GM12878 (cell line): ENCODE measurements at regions not wholly inside any gene's neighbourhood (a gene's known extent, or its start where the extent isn't known, plus 50 kb on each side); places are given as distances from the start of the nearest gene placed in this dataset.

Experiments used
- CREM ChIP-seq: IDR thresholded peaks from 2 replicates; pipeline ENCODE4 v1.6.1; 2014; ENCODE audit warnings: antibody characterized with exemption, low read depth
- MEF2A ChIP-seq: IDR thresholded peaks from 2 replicates; pipeline ENCODE4 v1.6.1; 2011; ENCODE audit warnings: low read depth, mild to moderate bottlenecking, low read length, moderate library complexity; ENCODE audit not compliant: insufficient read depth
- POLR2A ChIP-seq: IDR thresholded peaks from 2 replicates; pipeline ENCODE4 v1.6.1; 2011; ENCODE audit warnings: low read depth, mild to moderate bottlenecking, low read length
- SMAD1 ChIP-seq: fragments of 450-650 bp; IDR thresholded peaks from 2 replicates; pipeline ENCODE4 v1.6.1; 2018; ENCODE audit warnings: mild to moderate bottlenecking, low read depth; ENCODE audit not compliant: partially characterized antibody
- TF ChIP-seq, protein P1 (sequence below), 3 experiments: IDR thresholded peaks in 2 of 3; conservative IDR thresholded peaks in 1 of 3; 2 replicates each; pipeline ENCODE4 v1.5.1; 2011; ENCODE audit warnings: low read depth in 3 of 3, low read length in 3 of 3, mild to moderate bottlenecking in 3 of 3, control low read depth in 2 of 3, moderate library complexity in 2 of 3, inconsistent platforms in 1 of 3, mixed read lengths in 1 of 3; ENCODE audit not compliant: control insufficient read depth in 2 of 3, insufficient read depth in 1 of 3; ENCODE audit errors: extremely low read depth in 1 of 3

DNA sequence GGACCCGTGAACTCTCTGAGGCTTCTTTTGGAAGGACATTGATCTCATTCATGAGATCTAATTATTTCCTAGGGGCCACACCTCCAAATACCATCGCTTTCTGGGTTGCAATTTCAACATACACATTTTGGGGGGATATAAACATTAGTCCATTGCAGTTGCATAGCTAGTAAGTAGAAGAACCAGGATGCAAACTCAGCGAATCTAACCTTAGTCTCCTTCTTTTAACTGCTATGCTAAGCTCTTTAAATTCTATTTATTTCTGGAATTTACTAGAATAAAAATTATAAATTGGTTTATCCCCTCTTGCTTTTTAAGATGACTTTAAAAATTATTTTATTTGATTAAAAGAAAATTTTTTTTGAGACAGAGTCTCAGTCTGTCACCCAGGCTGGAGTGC lies 232.5 kb upstream of the EEF2KMT start:
- TF ChIP-seq, protein P1, sequence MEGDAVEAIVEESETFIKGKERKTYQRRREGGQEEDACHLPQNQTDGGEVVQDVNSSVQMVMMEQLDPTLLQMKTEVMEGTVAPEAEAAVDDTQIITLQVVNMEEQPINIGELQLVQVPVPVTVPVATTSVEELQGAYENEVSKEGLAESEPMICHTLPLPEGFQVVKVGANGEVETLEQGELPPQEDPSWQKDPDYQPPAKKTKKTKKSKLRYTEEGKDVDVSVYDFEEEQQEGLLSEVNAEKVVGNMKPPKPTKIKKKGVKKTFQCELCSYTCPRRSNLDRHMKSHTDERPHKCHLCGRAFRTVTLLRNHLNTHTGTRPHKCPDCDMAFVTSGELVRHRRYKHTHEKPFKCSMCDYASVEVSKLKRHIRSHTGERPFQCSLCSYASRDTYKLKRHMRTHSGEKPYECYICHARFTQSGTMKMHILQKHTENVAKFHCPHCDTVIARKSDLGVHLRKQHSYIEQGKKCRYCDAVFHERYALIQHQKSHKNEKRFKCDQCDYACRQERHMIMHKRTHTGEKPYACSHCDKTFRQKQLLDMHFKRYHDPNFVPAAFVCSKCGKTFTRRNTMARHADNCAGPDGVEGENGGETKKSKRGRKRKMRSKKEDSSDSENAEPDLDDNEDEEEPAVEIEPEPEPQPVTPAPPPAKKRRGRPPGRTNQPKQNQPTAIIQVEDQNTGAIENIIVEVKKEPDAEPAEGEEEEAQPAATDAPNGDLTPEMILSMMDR (IDR thresholded peaks at IDR 0.05 in 2 of 3, conservative IDR thresholded peaks at IDR 0.05 in 1 of 3; ENCODE audit: control insufficient read depth in 2 of 3, extremely low read depth in 1 of 3, insufficient read depth in 1 of 3, low read depth in 3 of 3, low read length in 3 of 3) = no peak
- TF ChIP-seq SMAD1 = no peak
- TF ChIP-seq MEF2A = no peak
- no peak for TF ChIP-seq CREM
- no peak for TF ChIP-seq POLR2A
